PC-9 (cell line): ENCODE measurements at regions not wholly inside any gene's neighbourhood (a gene's known extent, or its start where the extent isn't known, plus 50 kb on each side); places are given as distances from the start of the nearest gene placed in this dataset.

Experiments
- CTCF ChIP-seq: fragments of 200-600 bp; sonication (generic); conservative IDR thresholded peaks from 2 replicates; pipeline ENCODE4 v1.6.1; 2017; ENCODE audit warnings: mixed run types, antibody characterized with exemption, mild to moderate bottlenecking, moderate library complexity
- EZH2 ChIP-seq: fragments of 200-600 bp; sonication (generic); IDR thresholded peaks from 2 replicates; pipeline ENCODE4 v1.8.0; 2017; ENCODE audit warnings: antibody characterized with exemption, low read depth

- TF ChIP-seq CTCF (no peak), EZH2 (no peak)
These were observed 383.8 kb downstream of the AASDHPPT start for GRCh38 chr11:106461148-106461691.
